ENCODE measurements at regions not wholly inside any gene's neighbourhood (a gene's known extent, or its start where the extent isn't known, plus 50 kb on each side); places are given as distances from the start of the nearest gene placed in this dataset.

DNA sequence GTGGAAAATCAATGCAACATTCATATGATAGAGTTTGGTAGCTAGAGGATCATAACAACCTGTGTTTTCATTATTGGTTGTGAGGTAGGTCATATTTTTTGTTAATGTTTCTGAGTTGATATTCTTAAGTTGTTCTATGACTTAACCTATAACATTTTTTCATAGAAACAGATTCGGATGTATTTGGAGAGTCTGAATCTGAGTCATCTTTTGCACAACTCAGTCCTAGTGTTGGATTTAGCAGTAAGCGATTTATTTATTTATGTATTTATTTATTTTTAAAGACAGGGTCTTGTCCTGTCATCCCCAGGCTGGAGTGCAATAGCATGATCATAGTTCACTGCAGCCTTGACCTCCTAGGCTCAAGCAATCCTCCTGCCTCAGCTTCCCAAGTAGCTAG, 292.8 kb upstream of the ZNF717 start:
- no peak for DNase-seq

DNA sequence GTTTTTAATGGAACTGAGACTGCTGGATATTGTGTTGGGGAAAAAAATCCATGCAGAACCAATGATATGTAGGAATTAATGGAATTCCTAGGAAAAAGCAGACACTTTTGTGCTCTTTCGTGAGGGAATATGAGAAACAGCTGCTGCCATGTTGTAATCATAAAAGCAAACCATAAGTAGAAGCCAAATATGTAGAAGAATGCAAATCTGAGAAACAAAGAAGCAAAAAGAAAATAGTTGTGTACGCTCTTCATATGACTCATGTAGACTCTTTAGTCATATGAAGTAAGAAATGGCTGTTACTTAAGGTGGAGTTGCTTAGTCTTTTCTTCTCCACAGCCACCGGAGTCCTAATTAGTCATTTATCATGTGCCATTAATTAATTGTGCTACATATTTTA, 298.6 kb upstream of the ZNF717 start:
- DNase-seq = no peak

DNA sequence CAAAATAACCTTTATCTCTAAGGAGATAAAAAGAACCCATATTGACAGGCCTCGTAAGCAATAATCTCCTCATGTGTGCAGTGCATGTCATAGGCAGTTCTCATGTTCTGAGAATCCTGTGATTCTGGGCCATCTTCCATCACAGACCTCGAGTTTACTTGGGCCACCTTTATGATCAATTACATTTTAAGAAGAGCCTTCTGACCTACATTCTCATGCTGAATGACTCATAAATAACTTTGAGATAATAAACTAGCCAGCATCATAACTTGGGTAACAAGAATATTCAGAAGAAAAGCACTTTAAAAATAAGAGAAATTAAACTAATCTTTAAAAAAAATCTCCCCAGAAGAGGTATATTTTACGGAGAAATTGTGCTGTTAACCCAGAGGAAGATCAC, 310.7 kb upstream of the ZNF717 start:
- DNase-seq = no peak

DNA sequence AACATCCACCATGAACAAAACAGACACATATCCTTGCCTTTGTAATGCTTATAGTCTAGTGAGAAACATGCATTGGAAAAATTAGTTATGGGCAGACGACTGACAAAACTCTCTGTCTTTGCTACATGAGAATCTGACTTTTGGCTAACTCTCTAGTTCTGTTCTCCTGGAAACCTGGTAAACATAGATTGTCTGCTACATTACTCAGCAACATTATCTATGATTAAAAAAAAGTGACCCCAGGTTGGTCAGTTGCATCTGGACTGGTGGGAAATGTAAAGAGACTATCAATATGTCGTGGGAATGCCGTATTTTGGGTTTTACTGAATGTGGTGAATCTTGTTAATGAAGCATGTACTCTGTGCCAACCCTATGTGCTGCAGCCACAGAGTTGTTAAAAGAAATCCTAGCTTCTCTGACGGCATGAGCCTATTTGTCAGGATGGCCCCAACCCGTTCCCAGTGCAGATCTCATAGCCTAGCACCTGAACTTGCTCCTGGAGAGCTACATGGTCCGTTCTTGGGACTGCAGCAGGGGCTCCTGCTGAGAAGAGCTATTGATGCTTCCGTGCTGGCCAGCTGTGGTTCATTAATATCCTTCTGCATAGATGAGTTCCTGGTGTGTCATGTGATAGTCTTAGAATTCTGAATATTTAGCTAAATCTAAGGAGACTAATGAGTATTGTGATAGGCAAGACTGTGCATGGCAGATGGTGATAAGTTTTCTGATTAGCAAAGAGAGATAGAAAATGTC, 311.7 kb upstream of the ZNF717 start:
- no peak for DNase-seq

DNA sequence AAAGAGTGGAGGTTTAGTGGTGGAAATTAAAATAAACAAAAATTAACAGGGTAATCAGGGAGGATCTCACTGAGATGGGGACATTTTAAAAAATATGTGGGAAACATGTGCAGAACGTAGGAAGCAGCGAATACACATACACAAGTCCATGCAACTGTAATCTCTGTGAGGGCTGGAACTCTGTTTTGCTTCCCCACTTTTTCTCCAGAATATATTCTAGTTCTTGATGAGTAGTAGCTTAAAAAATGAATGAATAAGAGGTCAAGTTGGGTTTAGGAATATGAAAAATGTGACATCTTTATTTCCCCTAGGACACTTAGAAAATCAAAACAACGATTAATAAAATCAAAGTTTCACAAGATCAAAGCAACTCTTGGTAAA, 312.2 kb upstream of the ZNF717 start:
- DNase-seq = no peak

DNA sequence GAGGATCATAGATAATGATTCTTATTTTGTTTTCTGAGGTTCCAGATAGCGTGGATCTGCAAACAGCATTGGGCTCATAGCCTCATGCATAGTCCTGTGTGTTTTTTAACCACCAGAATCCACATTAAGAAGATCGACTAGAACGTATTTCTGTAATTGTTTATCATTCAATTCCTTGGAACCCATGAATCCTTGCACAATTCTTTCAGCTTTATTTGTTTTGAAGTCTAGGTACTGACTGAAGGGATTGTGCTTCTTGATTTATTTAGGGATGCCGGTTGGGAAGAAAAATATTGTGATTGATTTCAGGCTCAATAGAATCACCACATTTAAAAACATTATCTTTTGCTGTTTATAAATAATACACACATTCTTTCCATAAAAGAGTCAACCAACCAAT, 314.6 kb upstream of the ZNF717 start:
- DNase-seq = no peak

DNA sequence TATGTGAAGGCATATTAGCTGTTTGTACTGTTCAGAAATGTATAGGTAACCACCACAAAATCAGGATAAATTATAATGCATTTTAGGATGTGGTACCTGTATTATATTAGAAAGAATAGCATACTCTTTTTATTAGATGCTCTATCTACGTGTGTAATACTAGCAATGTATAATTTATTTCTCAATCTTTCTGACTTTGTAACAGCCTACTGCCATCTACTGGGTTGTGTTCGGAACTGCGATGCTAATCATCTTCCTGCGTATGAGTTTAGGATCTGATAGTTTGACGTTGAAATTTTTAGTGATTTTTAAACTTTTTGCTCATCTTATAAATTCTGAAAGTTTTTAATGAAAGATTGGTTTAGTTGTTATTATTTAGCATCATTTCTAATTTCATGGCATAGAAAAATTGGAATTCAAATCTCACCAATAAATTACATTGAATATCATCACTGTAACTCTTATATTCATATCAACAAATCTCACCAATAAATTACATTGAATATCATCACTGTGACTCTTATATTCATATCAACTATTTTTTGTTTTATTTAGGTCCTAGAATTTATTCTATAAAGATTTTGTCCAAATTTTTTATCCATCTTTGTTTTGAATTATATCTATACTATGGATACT, 322.7 kb upstream of the ZNF717 start:
- no peak for DNase-seq

DNA sequence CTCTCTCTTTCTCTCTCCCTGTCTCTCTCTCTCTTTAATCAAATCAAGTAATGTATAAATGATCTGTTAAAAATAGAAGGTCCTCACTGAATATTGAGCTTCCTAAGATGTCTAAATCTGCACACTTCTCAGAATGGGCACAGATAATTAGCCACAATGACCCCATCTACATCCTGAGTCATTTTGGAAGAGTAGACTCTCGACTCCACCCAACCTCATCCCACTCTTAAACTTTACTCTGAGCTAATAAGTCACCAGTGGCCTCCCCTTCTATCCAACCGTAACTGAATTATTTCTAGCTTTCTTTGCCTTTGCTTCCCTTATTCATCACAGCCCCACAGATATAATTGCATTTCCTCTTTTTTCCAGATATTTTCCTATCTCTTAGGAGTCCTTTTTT, 326.5 kb upstream of the ZNF717 start:
- no peak for DNase-seq

DNA sequence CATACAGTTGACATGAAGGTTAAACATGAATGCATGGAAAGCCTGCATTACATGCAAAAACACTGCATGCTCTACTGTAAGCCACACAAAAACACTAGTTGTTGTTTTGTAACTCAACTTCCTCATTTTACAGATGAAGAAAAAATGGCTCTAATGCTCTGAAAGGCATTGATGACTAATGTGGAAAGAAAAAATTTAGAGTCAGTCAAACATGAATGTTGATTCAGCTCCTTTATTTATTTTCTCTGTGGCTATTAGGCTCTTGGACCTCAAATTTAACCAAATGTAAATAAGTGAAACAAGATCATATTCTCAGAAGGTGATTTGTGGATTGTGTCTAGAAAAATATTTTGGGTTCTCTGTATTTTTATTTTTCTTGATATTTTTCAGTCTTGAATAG, 336.7 kb upstream of the ZNF717 start:
- DNase-seq = no peak

DNA sequence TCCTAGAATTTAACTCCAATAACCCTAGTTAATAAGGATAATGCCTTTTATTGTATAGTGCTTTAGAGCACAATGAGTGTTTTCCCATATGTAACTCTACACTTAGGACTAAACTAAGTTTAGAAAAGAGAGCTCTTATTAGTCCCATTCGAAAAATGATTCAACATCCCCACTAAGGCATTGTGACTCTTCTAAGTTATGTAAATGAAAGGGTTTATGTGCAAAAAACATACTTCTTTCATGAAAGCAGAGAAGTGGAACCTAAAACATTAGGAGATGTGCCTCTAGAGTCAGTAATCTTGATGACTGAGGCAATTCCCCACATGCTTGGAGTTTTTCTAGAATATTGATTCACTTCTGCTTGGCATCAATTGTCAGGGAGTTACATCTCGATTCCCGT, 344.1 kb upstream of the ZNF717 start:
- no peak for DNase-seq

DNA sequence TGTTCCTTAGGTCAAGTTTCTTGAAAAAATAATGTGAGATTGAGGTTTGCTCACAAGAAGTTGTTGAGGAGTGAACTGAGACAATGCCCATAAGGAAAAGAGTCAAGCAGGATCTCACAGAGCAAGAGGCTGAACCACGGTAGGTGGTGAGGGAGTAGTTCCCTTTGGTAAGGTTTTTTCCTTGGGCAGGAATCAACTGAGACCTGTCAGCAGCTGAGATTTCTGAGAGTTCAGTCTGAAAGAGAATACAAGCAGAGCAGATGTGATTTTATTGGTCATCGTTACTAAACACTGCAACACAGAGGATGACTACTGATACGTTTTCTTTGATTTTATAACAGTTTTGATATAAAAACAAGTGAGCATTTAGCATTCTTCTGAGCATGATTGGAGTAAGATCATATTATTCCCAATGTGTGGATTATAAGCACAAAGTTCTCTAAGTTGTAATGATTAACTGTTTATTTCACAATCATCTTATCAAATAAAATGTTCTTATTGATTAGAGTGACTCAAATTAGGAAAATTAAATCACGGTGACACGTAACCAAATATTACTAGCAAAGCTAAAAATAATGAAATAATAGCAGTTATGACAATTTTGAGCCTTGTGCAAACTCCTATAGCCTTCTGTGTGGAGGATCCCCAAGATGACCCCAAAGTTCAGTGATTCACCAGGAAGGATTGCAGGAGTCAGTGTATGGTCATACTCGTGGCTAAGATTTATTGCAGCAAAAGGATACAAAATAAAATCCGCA, 346.2 kb upstream of the ZNF717 start:
- DNase-seq = no peak

DNA sequence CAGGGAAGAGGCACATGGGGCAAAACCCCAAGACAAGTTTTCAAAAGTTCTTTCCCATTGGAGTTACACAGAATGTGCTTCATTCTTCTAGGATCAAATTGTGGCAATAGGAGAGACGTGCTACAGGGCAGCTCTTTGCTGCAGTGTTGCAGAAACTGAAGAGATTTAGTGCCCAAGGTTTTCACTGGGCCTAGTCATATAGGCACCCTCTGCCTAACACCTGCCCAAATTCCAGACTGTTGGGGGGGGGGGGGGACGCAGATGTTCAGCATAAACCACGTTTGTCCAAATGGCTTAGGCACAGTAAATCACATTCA, 346.8 kb upstream of the ZNF717 start:
- DNase-seq = no peak

DNA sequence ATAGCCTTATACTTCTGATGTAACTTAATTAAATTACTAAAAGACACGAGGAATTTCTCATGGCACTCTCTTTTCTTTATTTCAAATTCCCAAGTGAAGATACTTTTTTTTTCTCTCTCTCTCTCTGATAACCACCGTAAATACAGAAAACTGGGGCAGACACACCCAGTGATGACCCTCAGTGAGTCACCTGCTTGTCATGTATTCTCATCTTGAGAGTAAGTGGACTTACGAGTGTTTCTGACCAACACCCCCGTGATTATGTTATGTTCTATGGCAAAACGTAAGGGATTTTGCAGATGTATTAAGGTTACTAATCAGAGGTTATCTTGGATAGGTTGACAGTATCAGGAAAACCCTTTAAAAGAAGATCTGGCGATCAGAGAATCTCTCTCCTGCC, 348.8 kb upstream of the ZNF717 start:
- DNase-seq = no peak

DNA sequence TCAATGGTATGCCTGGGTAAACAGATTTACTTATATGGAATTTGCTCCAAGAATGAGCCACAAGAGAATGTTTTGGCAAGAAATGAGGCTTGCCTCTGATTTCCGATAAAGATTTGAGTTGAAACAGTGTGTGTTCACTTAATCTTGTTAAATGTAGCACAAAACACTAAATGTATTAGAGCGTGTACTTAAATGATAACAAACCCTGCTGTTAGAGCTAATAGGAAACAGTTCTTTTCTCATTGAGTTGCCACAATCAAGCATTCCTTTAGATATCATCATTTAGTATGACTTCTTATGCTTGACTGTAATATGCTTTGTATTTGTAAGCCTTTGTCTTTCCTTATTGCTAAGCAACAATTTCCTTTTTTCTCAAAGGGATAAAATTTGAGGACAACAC, 353.6 kb upstream of the ZNF717 start:
- DNase-seq = no peak

DNA sequence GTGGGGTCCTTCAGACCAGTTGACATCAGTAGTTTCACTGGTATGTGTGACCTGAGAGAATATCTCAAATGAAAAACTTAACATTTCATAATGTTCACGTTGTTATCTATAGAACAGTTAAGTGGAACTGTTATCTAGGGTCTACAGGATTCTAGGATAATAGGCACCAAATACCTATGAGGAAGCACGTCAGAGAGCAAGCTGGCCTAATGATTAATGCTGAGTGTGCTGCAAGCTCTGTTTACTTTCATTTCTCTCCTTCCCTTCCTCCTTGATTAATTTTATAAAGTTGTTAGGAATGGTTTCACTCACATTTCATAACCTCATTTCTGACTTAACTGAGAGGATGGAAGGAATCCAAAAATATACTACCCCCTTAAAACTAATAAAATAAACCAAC, 362.5 kb upstream of the ZNF717 start:
- DNase-seq = no peak

DNA sequence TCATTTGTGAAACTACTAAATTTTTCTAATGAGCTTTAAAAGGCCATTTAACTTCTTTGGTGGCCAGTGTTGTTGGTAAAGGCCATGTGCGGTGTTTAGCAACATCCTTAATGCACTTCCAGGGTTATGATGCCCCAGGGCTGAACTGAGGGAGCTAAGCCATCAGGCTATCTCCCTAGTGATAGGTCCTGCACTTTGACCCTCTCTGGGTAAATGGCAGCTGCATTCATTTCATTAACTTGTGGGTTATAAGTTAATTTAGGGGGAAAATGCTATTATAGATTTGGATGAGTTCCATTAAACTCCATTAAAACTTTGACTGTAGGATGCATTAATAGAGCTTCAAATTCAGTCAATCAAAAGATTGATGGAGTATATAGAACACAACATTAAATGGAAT, 366.7 kb upstream of the ZNF717 start:
- DNase-seq = no peak

DNA sequence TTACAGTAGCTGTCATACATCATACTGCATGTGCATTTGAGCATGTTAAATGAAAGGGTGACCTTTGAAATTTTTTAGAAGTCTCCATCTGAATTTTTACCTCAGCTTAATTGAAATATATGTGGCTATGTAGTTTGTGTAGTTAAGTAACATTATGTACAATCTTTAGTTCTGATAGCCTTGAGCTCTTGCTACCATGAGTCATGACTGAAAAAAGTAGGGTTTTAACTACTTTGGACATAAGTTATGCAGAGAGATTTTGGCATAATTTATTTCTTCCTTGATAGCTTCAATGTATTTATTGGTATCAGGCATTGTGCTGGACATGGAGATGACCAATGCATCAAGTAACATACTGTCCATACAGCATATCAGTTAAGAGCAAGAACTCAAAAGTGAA, 376.5 kb upstream of the ZNF717 start:
- no peak for DNase-seq

DNA sequence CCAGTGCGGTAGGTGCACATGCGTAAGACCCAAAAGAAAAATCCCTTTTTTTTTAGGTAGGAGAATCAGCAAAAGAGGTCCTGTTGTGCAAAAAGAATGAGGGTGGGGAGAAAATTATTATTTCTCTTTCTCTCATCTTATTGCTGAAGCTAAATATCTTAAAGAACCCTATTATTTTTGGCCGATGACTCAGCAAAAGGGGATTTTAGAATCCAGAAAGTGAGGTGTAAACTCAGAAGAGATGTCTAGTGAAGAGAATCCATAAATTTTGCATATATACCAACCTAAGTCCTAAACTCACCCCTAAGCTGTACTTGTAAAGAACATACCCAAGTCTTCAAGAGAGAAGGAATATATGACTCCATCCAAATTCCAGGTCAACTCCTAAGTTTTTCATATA, 386.3 kb upstream of the ZNF717 start:
- DNase-seq = no peak

DNA sequence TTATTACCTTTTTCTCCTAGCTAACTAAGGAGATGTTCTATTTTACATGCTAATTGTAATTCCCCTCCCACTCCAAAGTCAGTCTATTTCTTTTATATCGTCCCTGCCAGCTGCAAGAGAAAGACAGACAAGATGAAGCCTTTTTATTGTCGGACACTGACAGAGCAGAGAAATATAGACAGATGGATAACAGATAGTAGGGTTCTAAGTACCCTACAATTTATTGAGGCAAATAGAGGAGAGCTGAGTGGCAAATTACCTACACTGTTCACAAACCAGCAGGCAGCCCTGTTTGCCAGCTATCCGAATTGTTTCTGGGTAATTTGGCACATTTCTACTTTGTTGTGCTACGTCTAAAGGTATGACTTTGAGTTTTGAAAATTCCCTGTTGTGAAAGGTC, 392.3 kb upstream of the ZNF717 start:
- peak; percentile 12 for DNase-seq

DNA sequence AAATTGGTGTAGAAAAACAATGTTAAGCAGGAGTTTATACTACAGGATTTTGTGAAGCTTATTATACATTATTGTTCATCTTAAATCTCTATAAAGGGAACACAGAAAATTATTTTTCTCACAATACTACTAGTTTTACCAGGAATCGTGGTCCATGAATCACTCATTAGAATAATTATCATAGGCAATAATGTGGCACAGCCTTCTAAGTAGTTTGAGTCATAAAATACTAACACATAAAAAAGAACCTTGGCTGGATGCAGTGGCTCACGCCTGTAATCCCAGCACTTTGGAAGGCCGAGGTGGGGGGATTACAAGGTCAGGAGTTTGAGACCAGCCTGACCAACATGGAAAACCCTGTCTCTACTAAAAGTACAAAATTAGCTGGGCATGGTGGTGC, 393.1 kb upstream of the ZNF717 start:
- DNase-seq = no peak

DNA sequence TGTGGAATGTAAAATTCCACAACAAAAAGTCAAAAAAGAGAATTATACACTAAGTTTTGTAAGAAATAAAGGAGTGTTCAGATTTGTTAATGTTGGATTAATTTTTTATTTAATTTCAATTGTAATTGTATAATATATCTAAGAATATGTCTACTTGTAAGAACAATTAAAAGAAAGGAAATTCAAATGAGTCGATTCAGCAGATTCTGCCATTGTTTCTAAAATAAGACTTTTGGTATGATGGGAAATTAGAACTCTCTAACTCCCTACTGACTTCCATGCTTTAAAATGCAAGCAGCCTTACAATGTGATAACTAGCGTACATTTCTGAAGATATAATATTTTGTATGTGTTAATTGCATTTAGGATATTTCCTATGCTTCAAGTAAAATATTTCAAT, 395.9 kb upstream of the ZNF717 start:
- DNase-seq = no peak

DNA sequence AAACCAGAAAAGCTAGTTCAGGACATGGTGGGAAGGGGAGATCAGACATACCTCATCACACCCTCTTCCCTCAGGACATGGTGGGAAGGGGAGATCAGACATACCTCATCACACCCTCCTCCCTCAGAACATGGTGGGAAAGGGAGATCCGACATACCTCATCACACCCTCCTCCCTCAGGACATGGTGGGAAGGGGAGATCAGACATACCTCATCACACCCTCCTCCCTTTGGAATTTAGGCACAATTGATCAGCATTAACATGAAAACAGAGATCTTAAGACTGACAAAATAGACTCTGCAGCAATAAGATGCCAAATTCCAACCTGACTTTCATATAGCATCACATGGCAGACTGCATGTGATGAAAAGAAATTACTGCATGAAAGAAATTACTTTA, 412.7 kb upstream of the ZNF717 start:
- no peak for DNase-seq

DNA sequence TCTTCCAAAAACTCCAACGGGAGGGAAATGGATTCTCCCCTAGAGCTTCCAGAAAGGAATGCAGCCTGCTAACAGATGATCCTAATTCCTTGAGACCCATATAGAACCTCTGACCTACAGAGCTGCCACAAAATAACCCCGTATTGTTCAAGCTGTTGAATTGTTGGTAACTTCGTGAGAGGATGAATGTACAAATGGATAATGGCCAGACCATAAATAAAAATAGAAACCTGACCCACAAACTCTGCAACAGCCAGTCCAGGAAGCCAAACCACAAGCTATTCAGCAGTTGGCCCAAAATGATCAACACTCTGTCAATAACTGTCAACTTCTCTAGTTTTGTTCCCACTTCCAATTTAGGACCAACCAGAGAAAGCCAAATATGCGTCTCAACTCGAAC, 414.0 kb upstream of the ZNF717 start:
- no peak for DNase-seq

DNA sequence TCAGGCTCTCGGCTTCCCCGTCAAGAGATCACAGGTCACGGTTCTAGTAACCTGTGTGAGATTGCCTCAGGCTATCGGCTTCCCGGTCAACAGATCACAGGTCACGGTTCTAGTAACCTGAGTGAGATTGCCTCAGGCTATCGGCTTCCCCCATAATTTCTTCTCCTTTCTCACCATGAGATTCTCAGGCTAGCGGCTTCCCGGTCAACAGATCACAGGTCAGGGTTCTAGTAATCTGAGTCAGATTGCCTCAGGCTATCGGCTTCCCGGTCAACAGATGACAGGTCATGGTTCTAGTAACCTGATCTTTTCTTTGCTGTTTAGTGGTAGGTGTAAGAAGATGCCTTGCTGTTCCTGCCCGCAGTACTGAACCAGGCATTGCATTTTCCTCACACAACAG, 418.2 kb upstream of the ZNF717 start:
- no peak for DNase-seq

DNA sequence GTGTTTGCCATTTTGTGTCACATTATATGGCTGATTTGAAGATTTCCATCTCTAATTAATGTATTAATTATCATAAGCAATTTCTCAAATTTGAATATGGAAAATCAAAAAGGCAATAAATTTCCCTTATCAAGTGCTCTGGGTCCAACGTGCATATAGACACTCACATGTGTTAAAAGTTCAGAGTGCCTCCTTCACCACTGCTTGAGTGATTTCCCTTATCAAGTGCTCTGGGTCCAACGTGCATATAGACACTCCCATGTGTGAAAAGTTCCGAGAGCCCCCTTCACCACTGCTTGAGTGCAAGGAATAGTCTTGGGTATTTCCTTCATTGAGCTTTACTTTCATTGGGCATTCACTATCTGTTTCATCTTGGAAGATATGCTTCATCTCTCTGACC, 421.0 kb upstream of the ZNF717 start:
- DNase-seq = no peak
